ENCODE measurements at regions not wholly inside any gene's neighbourhood (a gene's known extent, or its start where the extent isn't known, plus 50 kb on each side); places are given as distances from the start of the nearest gene placed in this dataset.
"Not testable (repeated sequence)": the region's sequence is repeated elsewhere in the genome, so short reads cannot be mapped to it uniquely, and the experiment has no call there.

DNA sequence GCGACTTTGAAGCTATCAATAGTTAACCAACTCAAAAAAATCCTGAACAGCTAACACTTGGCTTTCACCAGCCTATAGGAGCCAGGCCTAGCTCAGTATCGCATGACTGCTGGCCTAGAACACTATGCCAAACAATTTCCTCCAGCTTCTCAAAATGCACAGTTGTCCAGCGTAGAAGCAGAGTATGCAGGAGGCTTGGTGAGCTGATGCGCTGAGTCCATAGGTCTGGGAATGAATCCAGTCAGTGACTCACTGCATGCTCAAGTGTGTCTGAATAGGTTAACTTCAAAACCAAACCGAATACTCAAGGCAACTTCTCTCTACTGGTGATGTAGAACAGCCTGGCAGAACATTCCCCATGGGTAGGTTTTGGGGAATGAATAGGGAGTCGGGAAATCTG lies 201.8 kb upstream of the IRF2BP2 start:
- in situ Hi-C loops (cut with MboI; ENCODE audit: low sequenced_read_pairs), result not testable (repeated sequence)

- in situ Hi-C loops (cut with MboI; ENCODE audit: low sequenced_read_pairs), result not testable (repeated sequence)
These were observed 200.7 kb upstream of the IRF2BP2 start for GRCh38 chr1:234810726-234811125.

DNA sequence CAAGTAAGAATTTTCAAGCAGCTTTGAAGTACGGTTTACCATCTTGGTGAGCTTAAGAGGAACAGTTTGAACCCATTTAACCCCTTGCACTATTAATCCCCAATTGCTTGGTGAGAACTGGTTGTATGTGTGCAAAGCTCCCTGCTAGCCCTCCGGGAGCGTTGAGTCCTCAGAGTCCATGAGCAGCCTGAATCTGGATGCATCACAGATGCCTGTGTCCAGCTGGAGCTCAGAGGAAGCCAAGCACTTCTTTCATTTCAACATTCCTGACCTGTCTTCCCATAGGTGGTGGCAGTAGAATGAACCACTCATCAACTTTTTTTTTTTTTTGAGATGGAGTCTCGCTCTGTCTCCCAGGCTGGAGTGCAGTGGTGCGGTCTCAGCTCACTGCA lies 199.9 kb upstream of the IRF2BP2 start:
- in situ Hi-C loops (cut with MboI; ENCODE audit: low sequenced_read_pairs), result not testable (repeated sequence)

DNA sequence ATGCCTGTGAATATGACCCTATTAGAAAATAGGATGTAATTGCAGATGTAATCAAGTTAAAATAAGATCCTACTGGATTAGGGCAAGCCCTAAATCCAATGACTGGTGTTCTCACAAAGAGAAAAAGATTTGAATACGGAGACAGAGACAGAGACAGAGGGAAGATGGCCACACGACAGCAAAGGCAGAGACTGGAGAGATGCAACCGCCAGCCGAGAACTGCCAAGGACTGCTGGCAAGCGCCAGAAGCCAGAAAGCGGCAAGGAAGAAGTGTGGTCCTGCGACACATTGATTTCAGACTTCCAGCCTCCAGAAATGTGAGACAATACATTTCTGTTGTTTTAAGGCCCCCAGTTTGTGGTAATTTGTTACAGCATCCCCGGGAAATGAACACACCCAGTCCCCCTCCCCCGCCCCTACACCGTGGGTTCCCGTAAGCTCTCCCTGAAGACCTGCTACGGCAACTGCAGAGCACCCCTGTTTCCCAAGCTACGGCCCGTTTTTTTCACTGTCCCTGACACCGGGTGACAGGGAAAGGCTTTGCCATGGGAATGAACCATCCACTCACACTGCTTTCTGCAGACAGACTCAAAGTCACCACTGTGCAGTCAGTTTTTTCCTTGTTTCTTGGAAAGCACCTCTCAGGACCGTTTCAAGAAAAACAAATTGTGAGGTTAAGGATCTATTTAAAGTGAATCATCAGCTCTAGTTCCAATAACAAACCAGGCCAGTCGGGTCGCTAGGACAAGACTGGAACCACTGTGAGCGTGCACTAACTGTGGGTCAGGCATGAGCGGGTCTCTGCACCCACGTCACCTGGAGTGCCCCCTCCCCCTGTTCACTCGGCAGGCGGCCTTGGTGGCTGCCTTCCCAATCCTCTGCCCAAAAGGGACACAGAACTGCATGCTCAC lies 199.2 kb upstream of the IRF2BP2 start:
- in situ Hi-C loops (cut with MboI; ENCODE audit: low sequenced_read_pairs), result not testable (repeated sequence)

DNA sequence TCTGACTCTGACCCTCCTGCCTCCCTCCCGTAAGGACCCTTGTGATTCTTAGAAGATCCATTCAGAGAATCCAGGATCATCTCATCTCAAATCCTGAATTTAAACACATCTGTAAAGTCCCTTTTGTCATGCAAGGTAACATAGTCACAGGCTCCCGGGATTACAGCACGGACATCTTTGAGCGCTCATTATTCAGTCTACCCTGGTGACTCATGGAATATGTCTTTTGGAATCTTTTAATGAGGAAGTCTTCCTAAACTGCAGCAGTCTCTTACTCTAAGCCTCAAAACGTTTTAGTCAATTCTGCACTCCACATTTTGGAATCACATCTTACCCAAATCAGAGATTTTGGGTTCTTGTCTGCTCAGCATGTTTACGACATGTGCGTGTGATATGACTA lies 198.5 kb upstream of the IRF2BP2 start:
- in situ Hi-C loops (cut with MboI; ENCODE audit: low sequenced_read_pairs), result not testable (repeated sequence)

DNA sequence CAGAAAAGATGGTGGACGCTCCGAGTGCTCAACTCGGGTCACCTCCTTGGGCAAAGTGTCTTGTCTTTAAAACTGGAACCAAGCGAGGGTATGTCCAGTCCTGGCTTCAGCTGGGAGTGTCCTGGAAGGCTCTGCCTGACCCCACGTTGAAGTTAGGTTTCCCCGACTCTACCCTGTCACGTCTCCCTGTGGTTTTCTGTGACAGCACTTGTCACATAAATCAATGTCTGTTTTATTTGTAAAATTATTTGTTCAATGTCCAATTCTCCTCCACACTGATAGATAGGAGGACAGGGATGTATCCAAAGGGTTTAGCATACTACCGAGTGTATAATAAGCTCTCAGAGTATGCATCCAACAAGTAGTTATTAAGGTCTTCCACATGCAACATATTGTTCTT lies 197.7 kb upstream of the IRF2BP2 start:
- in situ Hi-C loops (cut with MboI; ENCODE audit: low sequenced_read_pairs), result not testable (repeated sequence)

GRCh38 chr1:234802586-234802985 lies 192.6 kb upstream of the IRF2BP2 start:
- in situ Hi-C loops (cut with MboI; ENCODE audit: low sequenced_read_pairs), result not testable (repeated sequence)

DNA sequence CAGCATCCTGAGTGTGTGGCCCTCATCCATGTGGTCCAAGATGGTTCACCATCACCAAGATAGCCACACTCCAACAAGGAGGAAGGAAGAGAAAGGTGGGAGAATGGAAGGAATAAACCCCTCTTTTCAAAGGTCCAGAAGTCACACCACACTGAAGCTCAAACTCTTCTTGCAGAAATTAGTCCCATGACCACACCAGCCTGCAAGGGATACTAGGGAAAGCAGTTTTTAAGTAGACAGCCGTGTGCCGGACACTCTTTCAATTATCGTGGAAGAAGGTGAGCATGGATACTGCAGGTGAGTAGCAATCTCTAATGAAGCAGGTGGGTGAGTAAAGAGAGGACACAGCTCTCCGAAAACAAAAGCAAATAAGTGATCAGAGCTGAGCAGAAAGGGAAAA lies 191.7 kb upstream of the IRF2BP2 start:
- in situ Hi-C loops (cut with MboI; ENCODE audit: low sequenced_read_pairs), result not testable (repeated sequence)

- in situ Hi-C loops (cut with MboI; ENCODE audit: low sequenced_read_pairs), result not testable (repeated sequence)
These were observed 191.2 kb upstream of the IRF2BP2 start for GRCh38 chr1:234801147-234801546.

DNA sequence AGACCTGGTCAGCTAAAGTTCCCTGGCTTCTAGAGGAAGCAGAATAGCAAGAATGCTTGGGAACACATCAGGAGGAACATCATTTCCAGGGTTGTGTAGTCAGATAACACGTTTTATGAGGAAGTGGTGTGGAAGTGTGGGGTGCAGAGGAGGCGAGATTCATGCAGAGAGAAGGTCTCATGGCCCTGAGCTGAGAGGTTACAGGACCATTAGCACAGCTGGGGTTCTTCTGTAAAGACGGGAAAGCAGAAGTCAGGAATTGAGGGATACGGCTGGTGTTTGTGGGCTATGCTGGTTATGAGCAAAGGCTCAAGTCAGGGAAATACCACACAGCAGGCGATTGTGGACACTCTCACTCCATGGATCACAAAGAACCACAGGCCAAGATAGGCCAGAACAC lies 190.6 kb upstream of the IRF2BP2 start:
- in situ Hi-C loops (cut with MboI; ENCODE audit: low sequenced_read_pairs), result not testable (repeated sequence)

- in situ Hi-C loops (cut with MboI; ENCODE audit: low sequenced_read_pairs), result not testable (repeated sequence)
These were observed 189.2 kb upstream of the IRF2BP2 start for GRCh38 chr1:234799021-234799689.

DNA sequence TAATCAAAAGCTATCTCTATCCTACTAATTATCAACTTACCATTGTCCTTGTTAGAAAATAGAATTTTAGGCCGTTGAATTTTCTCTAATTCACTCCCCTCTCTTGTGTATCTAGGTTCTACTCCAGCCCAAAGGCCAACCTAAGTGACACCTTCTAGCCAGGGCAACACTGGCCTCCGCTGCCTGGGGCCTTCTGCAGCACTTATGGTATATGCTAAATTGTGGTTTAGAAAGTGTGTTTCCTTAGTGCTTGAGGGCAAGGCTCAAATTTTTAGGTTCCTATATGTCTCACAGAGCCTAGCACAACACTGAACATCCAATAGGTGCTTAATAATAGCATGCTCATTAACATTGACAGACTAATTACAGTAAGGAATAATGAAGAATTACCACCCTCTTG lies 187.2 kb upstream of the IRF2BP2 start:
- in situ Hi-C loops (cut with MboI; ENCODE audit: low sequenced_read_pairs), result not testable (repeated sequence)

DNA sequence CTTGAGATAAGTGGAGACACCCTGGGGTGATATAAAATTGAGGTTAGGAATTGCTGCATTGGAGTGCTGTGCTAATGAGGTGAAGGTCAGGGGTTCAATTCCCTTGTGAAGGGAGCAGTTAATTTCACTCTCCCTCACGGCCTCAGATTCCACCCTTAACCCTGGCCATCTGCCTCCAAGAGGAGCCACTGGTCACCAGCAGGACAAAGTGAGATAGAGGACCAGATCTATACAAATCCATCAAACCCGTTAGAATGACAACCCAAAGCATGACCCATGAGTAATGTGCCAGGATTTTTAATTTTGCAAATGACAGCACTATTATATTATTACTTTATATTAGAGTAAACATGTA lies 186.4 kb upstream of the IRF2BP2 start:
- in situ Hi-C loops (cut with MboI; ENCODE audit: low sequenced_read_pairs), result not testable (repeated sequence)

- in situ Hi-C loops (cut with MboI; ENCODE audit: low sequenced_read_pairs), result not testable (repeated sequence)
These were observed 185.9 kb upstream of the IRF2BP2 start for GRCh38 chr1:234795711-234796437.

DNA sequence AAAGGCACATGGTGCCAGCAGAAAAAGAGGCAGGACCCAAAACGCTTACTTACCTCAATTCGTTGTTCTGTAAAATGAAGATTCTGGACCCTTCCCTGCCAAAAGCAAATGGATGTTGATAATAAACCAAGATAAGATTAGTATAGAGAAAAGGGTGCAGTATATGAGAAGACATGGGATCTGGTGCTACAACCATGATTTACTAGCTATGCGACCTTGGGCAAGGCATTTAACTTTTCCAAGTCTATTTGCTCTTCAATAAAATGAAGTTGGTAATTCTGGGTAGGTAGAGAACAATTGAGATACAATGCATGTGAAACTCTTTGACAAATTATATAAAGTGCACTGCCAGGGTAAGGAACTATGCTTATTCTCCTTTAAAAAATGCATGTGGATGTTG lies 185.0 kb upstream of the IRF2BP2 start:
- in situ Hi-C loops (cut with MboI; ENCODE audit: low sequenced_read_pairs), result not testable (repeated sequence)

DNA sequence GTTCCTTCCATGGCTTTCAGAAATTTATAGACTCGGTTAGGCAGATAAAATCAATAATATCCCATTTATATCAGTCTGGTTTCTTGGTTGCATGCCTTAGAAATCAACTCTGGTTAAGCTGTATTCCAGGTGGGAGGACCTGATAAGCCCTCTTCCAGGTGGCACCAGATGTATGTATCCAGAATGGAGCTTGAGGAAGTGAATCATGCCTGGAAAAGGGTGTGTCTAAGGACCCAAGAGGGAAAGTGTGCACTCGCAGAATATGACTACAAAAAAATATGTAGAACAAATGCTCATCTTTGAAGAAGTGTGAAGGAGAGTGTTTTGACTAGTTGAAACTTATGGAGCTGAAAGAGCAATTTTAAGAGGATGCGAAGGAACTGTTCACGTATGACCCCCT lies 184.5 kb upstream of the IRF2BP2 start:
- in situ Hi-C loops (cut with MboI; ENCODE audit: low sequenced_read_pairs), result not testable (repeated sequence)

GRCh38 chr1:234793924-234794323 lies 183.9 kb upstream of the IRF2BP2 start:
- in situ Hi-C loops (cut with MboI; ENCODE audit: low sequenced_read_pairs), result not testable (repeated sequence)

DNA sequence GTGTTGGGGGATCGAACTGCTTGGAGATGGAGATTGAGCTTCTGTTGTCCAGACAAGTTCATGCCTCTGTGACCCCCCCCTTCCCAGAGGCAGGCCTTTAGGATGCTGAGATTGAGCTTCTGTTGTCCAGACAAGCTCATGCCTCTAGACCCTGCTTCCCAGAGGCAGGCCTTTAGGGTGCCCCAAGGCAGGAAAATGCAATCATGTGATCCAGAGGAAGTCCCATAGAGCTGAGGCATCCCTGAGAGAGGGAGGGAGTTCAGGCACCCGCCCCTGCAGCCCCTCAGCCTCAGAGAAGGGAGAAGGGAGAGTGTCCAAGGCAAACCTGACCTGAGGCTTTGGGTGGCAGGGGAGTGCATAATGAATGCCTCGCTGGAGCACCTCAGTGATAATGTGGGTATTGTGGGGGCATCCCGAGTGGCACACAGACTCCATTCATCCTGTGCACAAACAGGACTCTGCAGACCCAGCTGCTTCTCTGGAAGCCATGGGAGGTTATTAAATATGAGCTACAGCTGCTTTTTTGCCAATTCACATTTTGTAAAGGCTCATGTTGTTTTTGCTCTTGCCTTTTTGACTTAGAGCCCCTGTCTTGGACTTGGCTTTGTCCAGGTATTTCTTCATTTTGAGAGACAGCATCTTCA lies 182.4 kb upstream of the IRF2BP2 start:
- in situ Hi-C loops (cut with MboI; ENCODE audit: low sequenced_read_pairs), result not testable (repeated sequence)

GRCh38 chr1:234791615-234792014 lies 181.6 kb upstream of the IRF2BP2 start:
- in situ Hi-C loops (cut with MboI; ENCODE audit: low sequenced_read_pairs), result not testable (repeated sequence)

DNA sequence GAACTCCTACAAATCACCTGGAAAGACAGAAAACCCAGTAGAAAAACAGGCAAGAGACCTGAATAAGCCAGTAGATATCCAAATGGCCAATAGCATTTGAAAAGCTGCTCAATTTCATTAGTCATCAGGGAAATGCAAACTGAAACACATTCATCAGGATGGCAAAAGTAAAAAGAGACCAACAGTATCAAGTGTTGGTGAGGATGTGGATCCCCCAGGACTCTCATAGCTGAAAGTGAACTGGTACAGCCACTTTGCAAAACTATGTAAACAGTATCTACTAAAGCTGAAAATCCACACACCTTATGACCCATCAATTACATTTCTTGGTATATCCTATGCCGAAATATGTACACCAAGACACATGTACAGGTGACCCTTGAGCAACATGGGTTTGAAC lies 180.4 kb upstream of the IRF2BP2 start:
- in situ Hi-C loops (cut with MboI; ENCODE audit: low sequenced_read_pairs), result not testable (repeated sequence)

GRCh38 chr1:234787011-234787584 lies 177.1 kb upstream of the IRF2BP2 start:
- in situ Hi-C loops (cut with MboI; ENCODE audit: low sequenced_read_pairs), result not testable (repeated sequence)
